ENCODE measurements at regions not wholly inside any gene's neighbourhood (a gene's known extent, or its start where the extent isn't known, plus 50 kb on each side); places are given as distances from the start of the nearest gene placed in this dataset.
"Not testable (repeated sequence)": the region's sequence is repeated elsewhere in the genome, so short reads cannot be mapped to it uniquely, and the experiment has no call there.

GRCh38 chr20:56778765-56779195, 149.7 kb downstream of the TFAP2C start:
- no peak for TF ChIP-seq CTCF (IDR thresholded peaks at IDR 0.05; ENCODE audit: control extremely low read depth, extremely low read depth, low read depth, missing control alignments)
- ChIA-PET CTCF (no interaction called here), POLR2A (no interaction called here)
- DNase-seq (ENCODE audit: extremely low spot score): no peak

- no peak for TF ChIP-seq CTCF (IDR thresholded peaks at IDR 0.05; ENCODE audit: control extremely low read depth, extremely low read depth, low read depth, missing control alignments)
- POLR2A ChIA-PET: no interaction called here
- DNase-seq (ENCODE audit: extremely low spot score): no peak
- CTCF ChIA-PET: no interaction called here
These were observed 150.5 kb downstream of the TFAP2C start for GRCh38 chr20:56779452-56780143.

- TF ChIP-seq CTCF (IDR thresholded peaks at IDR 0.05; ENCODE audit: control extremely low read depth, extremely low read depth, low read depth, missing control alignments): no peak
- no peak for DNase-seq (ENCODE audit: extremely low spot score)
- POLR2A ChIA-PET: no interaction called here
- CTCF ChIA-PET: no interaction called here
These were observed 151.2 kb downstream of the TFAP2C start for GRCh38 chr20:56780266-56780665.

- ChIA-PET CTCF (no interaction called here), POLR2A (no interaction called here)
- no peak for DNase-seq (ENCODE audit: extremely low spot score)
- TF ChIP-seq CTCF (IDR thresholded peaks at IDR 0.05; ENCODE audit: control extremely low read depth, extremely low read depth, low read depth, missing control alignments): no peak
These were observed 152.1 kb downstream of the TFAP2C start for GRCh38 chr20:56781108-56781739.

GRCh38 chr20:56781987-56782560, 153.0 kb downstream of the TFAP2C start:
- DNase-seq (ENCODE audit: extremely low spot score); CTCF ChIA-PET: not testable (repeated sequence)
- POLR2A ChIA-PET: interaction anchor here (0.5 kb wide), 1 partner anchor 116 kb away, joined by 3 read pairs; no protein-coding TSS in a partner anchor

GRCh38 chr20:56782814-56783213, 153.7 kb downstream of the TFAP2C start:
- CTCF ChIA-PET; DNase-seq (ENCODE audit: extremely low spot score); POLR2A ChIA-PET: not testable (repeated sequence)

GRCh38 chr20:56783826-56784225, 154.7 kb downstream of the TFAP2C start:
- DNase-seq (ENCODE audit: extremely low spot score): no peak
- ChIA-PET POLR2A (no interaction called here), CTCF (no interaction called here)
- no peak for TF ChIP-seq CTCF (IDR thresholded peaks at IDR 0.05; ENCODE audit: control extremely low read depth, extremely low read depth, low read depth, missing control alignments)
